ENCODE measurements at regions not wholly inside any gene's neighbourhood (a gene's known extent, or its start where the extent isn't known, plus 50 kb on each side); places are given as distances from the start of the nearest gene placed in this dataset.

- H3K4me1 ChIP-seq (replicated peaks): no peaks in the 10 kb centered on the region
- TF ChIP-seq CTCF (IDR thresholded peaks at IDR 0.05): no peak
- TF ChIP-seq POLR2AphosphoS5 (IDR thresholded peaks at IDR 0.05): no peak
- TF ChIP-seq POLR2A (IDR thresholded peaks at IDR 0.05): no peak
- H3K36me3 ChIP-seq: no peaks in the 10 kb centered on the region
- H3K27ac ChIP-seq: no peak overlapping the region
- H3K4me3 ChIP-seq: no peak overlapping the region
- WGBS: 78% methylated on average over 7 of the region's 7 CpGs
- no peaks in the 10 kb centered on the region for H3K9me3 ChIP-seq
- no peak for DNase-seq (ENCODE audit: low spot score)
- intact Hi-C loops (cut with DNase I): no loop called here
- H3K27me3 ChIP-seq (replicated peaks; ENCODE audit: insufficient read depth): no peaks in the 10 kb centered on the region
These were observed 210.5 kb upstream of the RNF32 start for GRCh38 chr7:156430109-156430508.

- WGBS: 97% methylated on average over 5 of the region's 5 CpGs
- no peaks in the 10 kb centered on the region for H3K36me3 ChIP-seq
- H3K4me3 ChIP-seq: no peak overlapping the region
- H3K9me3 ChIP-seq: no peaks in the 10 kb centered on the region
- no peaks in the 10 kb centered on the region for H3K4me1 ChIP-seq (replicated peaks)
- no peak for TF ChIP-seq POLR2AphosphoS5 (IDR thresholded peaks at IDR 0.05)
- no peak for TF ChIP-seq CTCF (IDR thresholded peaks at IDR 0.05)
- no peak for TF ChIP-seq POLR2A (IDR thresholded peaks at IDR 0.05)
- H3K27ac ChIP-seq: no peak overlapping the region
- intact Hi-C loops (cut with DNase I): no loop called here
- H3K27me3 ChIP-seq (replicated peaks; ENCODE audit: insufficient read depth): no peaks in the 10 kb centered on the region
- no peak for DNase-seq (ENCODE audit: low spot score)
These were observed 211.1 kb upstream of the RNF32 start for GRCh38 chr7:156429514-156429913.

- intact Hi-C loops (cut with DNase I): no loop called here
- Histone ChIP-seq H3K27me3 (replicated peaks; ENCODE audit: insufficient read depth) (no peaks in the 10 kb centered on the region), H3K9me3 (no peaks in the 10 kb centered on the region), H3K36me3 (no peaks in the 10 kb centered on the region), H3K4me1 (replicated peaks) (no peaks in the 10 kb centered on the region), H3K4me3 (no peak overlapping the region), H3K27ac (no peak overlapping the region)
- DNase-seq (ENCODE audit: low spot score): no peak
- TF ChIP-seq POLR2AphosphoS5 (IDR thresholded peaks at IDR 0.05) (no peak), CTCF (IDR thresholded peaks at IDR 0.05) (no peak), POLR2A (IDR thresholded peaks at IDR 0.05) (no peak)
These were observed 216.7 kb upstream of the RNF32 start for GRCh38 chr7:156423876-156424275.

- WGBS: 85% methylated on average over 1 of the region's 1 CpG
- Histone ChIP-seq H3K27ac (no peak overlapping the region), H3K9me3 (no peaks in the 10 kb centered on the region), H3K4me3 (no peak overlapping the region), H3K36me3 (no peaks in the 10 kb centered on the region), H3K4me1 (replicated peaks) (no peaks in the 10 kb centered on the region), H3K27me3 (replicated peaks; ENCODE audit: insufficient read depth) (no peaks in the 10 kb centered on the region)
- no peak for TF ChIP-seq POLR2AphosphoS5 (IDR thresholded peaks at IDR 0.05)
- TF ChIP-seq CTCF (IDR thresholded peaks at IDR 0.05): no peak
- TF ChIP-seq POLR2A (IDR thresholded peaks at IDR 0.05): no peak
- DNase-seq (ENCODE audit: low spot score): no peak
- intact Hi-C loops (cut with DNase I): no loop called here
These were observed 220.1 kb upstream of the RNF32 start for GRCh38 chr7:156420496-156420895.

GRCh38 chr7:156419782-156420181, 220.8 kb upstream of the RNF32 start:
- no peak for DNase-seq (ENCODE audit: low spot score)
- no peaks in the 10 kb centered on the region for H3K27me3 ChIP-seq (replicated peaks; ENCODE audit: insufficient read depth)
- no peak overlapping the region for H3K27ac ChIP-seq
- intact Hi-C loops (cut with DNase I): no loop called here
- no peak overlapping the region for H3K4me3 ChIP-seq
- 68% methylated on average over 3 of the region's 3 CpGs for WGBS
- no peaks in the 10 kb centered on the region for H3K4me1 ChIP-seq (replicated peaks)
- H3K36me3 ChIP-seq: no peaks in the 10 kb centered on the region
- H3K9me3 ChIP-seq: no peaks in the 10 kb centered on the region
- TF ChIP-seq CTCF (IDR thresholded peaks at IDR 0.05) (no peak), POLR2AphosphoS5 (IDR thresholded peaks at IDR 0.05) (no peak), POLR2A (IDR thresholded peaks at IDR 0.05) (no peak)
